Trophoblast cell (in vitro differentiated cells and primary cell): ENCODE measurements at regions not wholly inside any gene's neighbourhood (a gene's known extent, or its start where the extent isn't known, plus 50 kb on each side); places are given as distances from the start of the nearest gene placed in this dataset.

ENCODE experiments used
- DNase-seq, 2 donors: peaks; one replicate each; pipeline ENCODE4 v3.0.0-alpha.2; 2016
- H2AFZ ChIP-seq: 2 replicates; pipeline ENCODE4 v1.6.1; 2013; ENCODE audit warnings: low read length, moderate library complexity, mild to moderate bottlenecking; ENCODE audit not compliant: insufficient read depth, poor library complexity
- H2AK5ac ChIP-seq: 2 replicates; pipeline ENCODE4 v1.6.1; 2013; ENCODE audit warnings: mild to moderate bottlenecking, low read length
- H2BK120ac ChIP-seq: 2 replicates; pipeline ENCODE4 v1.6.1; 2013; ENCODE audit warnings: low read length, mild to moderate bottlenecking, moderate library complexity; ENCODE audit not compliant: insufficient read depth, poor library complexity
- H2BK12ac ChIP-seq: 2 replicates; pipeline ENCODE4 v1.6.1; 2013; ENCODE audit warnings: mild to moderate bottlenecking, low read length, moderate library complexity
- H2BK5ac ChIP-seq: 2 replicates; pipeline ENCODE4 v1.6.1; 2013; ENCODE audit warnings: low read length, low read depth, moderate library complexity, mild to moderate bottlenecking; ENCODE audit not compliant: poor library complexity
- H3K14ac ChIP-seq: 2 replicates; pipeline ENCODE4 v1.6.1; 2013; ENCODE audit warnings: mild to moderate bottlenecking, low read length
- H3K18ac ChIP-seq: 2 replicates; pipeline ENCODE4 v1.6.1; 2013; ENCODE audit warnings: mild to moderate bottlenecking, low read length
- H3K23ac ChIP-seq: 2 replicates; pipeline ENCODE4 v1.6.1; 2013; ENCODE audit warnings: low read length
- H3K27ac ChIP-seq: 2 replicates; pipeline ENCODE4 v1.5.1; 2013; ENCODE audit warnings: low read depth, mild to moderate bottlenecking, inconsistent platforms, low read length, moderate library complexity
- H3K27me3 ChIP-seq: 2 replicates; pipeline ENCODE4 v1.6.1; 2013; ENCODE audit warnings: inconsistent platforms, mild to moderate bottlenecking, low read length, moderate library complexity; ENCODE audit not compliant: insufficient read depth
- H3K36me3 ChIP-seq, 2 experiments: 1 replicate in 1 of 2; 2 replicates in 1 of 2; pipeline ENCODE4 v1.6.1; 2013; ENCODE audit warnings: low read length in 2 of 2, mild to moderate bottlenecking in 2 of 2, moderate library complexity in 1 of 2; ENCODE audit not compliant: insufficient read depth in 2 of 2, control insufficient read depth in 1 of 2
- H3K4ac ChIP-seq: 2 replicates; pipeline ENCODE4 v1.6.1; 2013; ENCODE audit warnings: low read depth, mild to moderate bottlenecking, low read length, moderate library complexity
- H3K4me1 ChIP-seq, 2 experiments: 1 replicate in 1 of 2; 2 replicates in 1 of 2; pipeline ENCODE4 v1.6.1; 2013; ENCODE audit warnings: low read length in 2 of 2, mild to moderate bottlenecking in 2 of 2, moderate library complexity in 1 of 2; ENCODE audit not compliant: insufficient read depth in 2 of 2, control insufficient read depth in 1 of 2
- H3K4me2 ChIP-seq: 2 replicates; pipeline ENCODE4 v1.6.1; 2013; ENCODE audit warnings: inconsistent platforms, mild to moderate bottlenecking, low read length, moderate library complexity
- H3K4me3 ChIP-seq: 2 replicates; pipeline ENCODE4 v1.5.1; 2013; ENCODE audit warnings: mild to moderate bottlenecking, low read depth, low read length, inconsistent platforms
- H3K79me1 ChIP-seq: one replicate; pipeline ENCODE4 v1.6.1; 2013; ENCODE audit warnings: low read length
- H3K79me2 ChIP-seq: 2 replicates; pipeline ENCODE4 v1.6.1; 2013; ENCODE audit warnings: low read length, mild to moderate bottlenecking; ENCODE audit not compliant: control insufficient read depth, insufficient read depth, poor library complexity
- H3K9ac ChIP-seq: 2 replicates; pipeline ENCODE4 v1.6.1; 2013; ENCODE audit warnings: mild to moderate bottlenecking, low read length
- H3K9me3 ChIP-seq: 2 replicates; pipeline ENCODE4 v1.6.1; 2013; ENCODE audit warnings: low read depth, mild to moderate bottlenecking, control low read depth, inconsistent platforms, low read length; ENCODE audit not compliant: insufficient read depth
- H4K12ac ChIP-seq: 2 replicates; pipeline ENCODE4 v1.6.1; 2013; ENCODE audit warnings: low read depth, mild to moderate bottlenecking, low read length, moderate library complexity
- H4K8ac ChIP-seq: 2 replicates; pipeline ENCODE4 v1.6.1; 2013; ENCODE audit warnings: low read depth, mild to moderate bottlenecking, low read length, moderate library complexity
- H4K91ac ChIP-seq: one replicate; pipeline ENCODE4 v1.6.1; 2013; ENCODE audit warnings: low read depth, mild to moderate bottlenecking, low read length, moderate library complexity
- WGBS: extraction: QIAGEN DNeasy Blood & Tissue Kit; methylation state at CpG from one replicate; pipeline ENCODE4 v1.1.7; 2013; ENCODE audit warnings: missing lambda C conversion rate; ENCODE audit not compliant: insufficient read length, insufficient coverage; ENCODE audit errors: extremely low coverage; 5-methylcytosine and 5-hydroxymethylcytosine counted together

DNA sequence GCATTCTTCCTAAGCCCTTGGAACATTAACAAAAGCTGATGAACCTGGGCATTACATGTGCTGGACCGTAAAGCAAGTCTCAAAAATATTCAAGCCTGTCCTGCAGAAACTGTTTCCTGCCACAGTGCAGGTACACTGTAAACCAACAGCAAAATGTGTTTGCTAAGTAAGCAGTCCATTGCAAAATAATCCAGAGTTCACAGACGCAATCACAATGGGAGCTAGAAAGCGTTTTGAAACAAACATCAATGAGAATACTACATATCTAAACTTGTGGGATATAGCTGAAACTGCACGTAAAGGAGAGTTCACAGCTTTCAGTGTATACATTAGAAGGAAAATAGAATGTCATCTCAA is 61.6 kb downstream of the RGS12 start:
- Histone ChIP-seq H4K91ac (no peak overlapping the region), H3K18ac (no peak overlapping the region), H3K4ac (no peak overlapping the region), H2BK120ac (no peak overlapping the region), H4K8ac (no peak overlapping the region), H2BK12ac (no peak overlapping the region), H3K79me2 (no peaks in the 10 kb centered on the region), H3K27me3 (no peaks in the 10 kb centered on the region), H3K27ac (no peak overlapping the region), H3K23ac (no peak overlapping the region), H3K4me2 (no peak overlapping the region), H3K4me1 (no peaks in the 10 kb centered on the region), H3K14ac (no peak overlapping the region), H4K12ac (no peak overlapping the region), H3K9ac (no peak overlapping the region), H2BK5ac (no peak overlapping the region), H2AK5ac (no peak overlapping the region), H2AFZ (no peak overlapping the region), H3K4me3 (no peak overlapping the region), H3K36me3 (no peaks in the 10 kb centered on the region), H3K9me3 (no peaks in the 10 kb centered on the region), H3K79me1 (no peaks in the 10 kb centered on the region)
- WGBS, result no CpG with 5 or more reads among the region's 4 CpGs
- DNase-seq, result no peak

DNA sequence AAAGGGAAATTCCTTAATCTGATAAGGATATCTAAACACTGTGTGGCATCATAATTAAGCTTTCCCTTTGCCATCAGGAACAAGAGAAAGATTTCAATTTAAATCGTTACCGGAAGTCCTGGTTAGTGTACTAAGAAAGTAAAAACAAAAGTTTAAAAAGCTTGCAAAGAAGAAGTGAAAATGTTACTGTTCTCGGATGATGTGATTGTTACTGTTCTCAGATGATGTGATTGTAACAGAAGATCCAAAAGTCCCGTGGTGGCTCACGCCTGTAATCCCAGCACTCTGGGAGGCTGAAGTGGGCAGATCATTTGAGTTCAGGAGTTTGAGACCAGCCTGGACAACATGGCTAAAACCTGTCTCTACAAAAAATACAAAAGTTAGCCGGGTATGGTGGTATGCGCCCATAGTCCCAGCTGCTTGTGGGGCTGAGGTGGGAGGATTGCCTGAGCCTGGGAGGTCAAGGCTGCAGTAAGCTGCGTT is 62.5 kb downstream of the RGS12 start:
- no peak overlapping the region for H2AK5ac ChIP-seq
- no peaks in the 10 kb centered on the region for H3K79me2 ChIP-seq
- no peak overlapping the region for H2BK12ac ChIP-seq
- no peak overlapping the region for H3K4ac ChIP-seq
- WGBS, result no CpG with 5 or more reads among the region's 8 CpGs
- no peaks in the 10 kb centered on the region for H3K9me3 ChIP-seq
- H2AFZ ChIP-seq, result no peak overlapping the region
- H3K27me3 ChIP-seq, result no peaks in the 10 kb centered on the region
- no peak overlapping the region for H4K91ac ChIP-seq
- no peak overlapping the region for H4K12ac ChIP-seq
- no peak overlapping the region for H2BK5ac ChIP-seq
- H3K79me1 ChIP-seq, result no peaks in the 10 kb centered on the region
- no peak overlapping the region for H3K23ac ChIP-seq
- no peak for DNase-seq
- no peak overlapping the region for H3K9ac ChIP-seq
- no peak overlapping the region for H3K4me2 ChIP-seq
- no peak overlapping the region for H3K14ac ChIP-seq
- H2BK120ac ChIP-seq, result no peak overlapping the region
- no peak overlapping the region for H3K27ac ChIP-seq
- H3K36me3 ChIP-seq, result no peaks in the 10 kb centered on the region
- H4K8ac ChIP-seq, result no peak overlapping the region
- H3K18ac ChIP-seq, result no peak overlapping the region
- no peaks in the 10 kb centered on the region for H3K4me1 ChIP-seq
- no peak overlapping the region for H3K4me3 ChIP-seq

DNA sequence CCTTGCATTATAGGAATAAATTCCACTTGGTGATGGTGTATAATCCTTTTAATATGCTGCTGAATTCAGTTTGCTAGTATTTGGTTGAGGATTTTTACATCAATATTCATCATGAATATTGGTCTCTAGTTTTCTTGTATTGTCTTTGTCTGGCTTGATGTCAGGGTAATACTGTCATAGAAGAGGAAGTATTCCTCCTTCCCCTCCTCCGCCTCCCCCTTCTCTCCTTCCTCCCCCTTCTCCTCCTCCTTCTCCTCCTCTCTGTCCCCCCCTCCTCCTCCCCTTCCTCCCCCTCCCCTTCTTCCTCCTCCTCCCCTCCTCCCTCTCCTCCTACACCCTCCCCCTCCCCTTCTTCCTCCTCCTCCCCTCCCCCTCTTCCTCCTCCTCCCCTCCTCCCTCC is 65.8 kb downstream of the RGS12 start:
- Histone ChIP-seq H3K4me2 (no peak overlapping the region), H4K12ac (no peak overlapping the region), H3K27me3 (no peaks in the 10 kb centered on the region), H3K27ac (no peak overlapping the region), H2AFZ (no peak overlapping the region), H3K79me2 (no peaks in the 10 kb centered on the region), H3K14ac (no peak overlapping the region), H2BK5ac (no peak overlapping the region), H2BK120ac (no peak overlapping the region), H3K18ac (no peak overlapping the region), H3K23ac (no peak overlapping the region), H2BK12ac (no peak overlapping the region), H2AK5ac (no peak overlapping the region), H3K4ac (no peak overlapping the region), H4K91ac (no peak overlapping the region), H3K4me1 (no peaks in the 10 kb centered on the region), H3K9me3 (peaks cover 6% of the 10 kb centered on the region), H3K4me3 (no peak overlapping the region), H3K36me3 (no peaks in the 10 kb centered on the region), H3K9ac (no peak overlapping the region), H3K79me1 (no peaks in the 10 kb centered on the region), H4K8ac (no peak overlapping the region)
- no peak for DNase-seq
- WGBS, result no CpG with 5 or more reads among the region's 1 CpG

DNA sequence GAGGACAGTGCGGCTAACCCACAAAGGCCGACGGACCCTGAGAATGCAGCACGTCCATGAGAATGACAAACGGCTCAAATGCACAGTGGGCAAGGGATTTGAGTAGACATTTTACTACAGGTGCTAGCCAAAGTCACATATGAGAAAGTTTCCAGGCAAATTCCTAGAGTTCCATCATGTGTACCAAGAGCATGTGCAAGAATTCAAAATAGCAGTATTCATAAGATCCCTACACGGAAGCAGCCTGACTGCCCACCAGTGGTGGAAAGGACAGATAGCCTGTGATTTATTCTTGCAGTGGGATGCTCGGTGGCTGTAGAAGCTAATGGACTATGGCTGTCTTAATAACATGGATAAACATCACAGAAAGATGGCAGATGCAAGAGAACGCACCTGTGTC is 68.0 kb downstream of the RGS12 start:
- Histone ChIP-seq H4K12ac (no peak overlapping the region), H3K14ac (no peak overlapping the region), H2AK5ac (no peak overlapping the region), H3K36me3 (no peaks in the 10 kb centered on the region), H2BK120ac (no peak overlapping the region), H2AFZ (no peak overlapping the region), H3K4me3 (no peak overlapping the region), H4K91ac (no peak overlapping the region), H3K9me3 (peaks cover 6% of the 10 kb centered on the region), H2BK12ac (no peak overlapping the region), H4K8ac (no peak overlapping the region), H3K27me3 (no peaks in the 10 kb centered on the region), H3K18ac (no peak overlapping the region), H3K9ac (no peak overlapping the region), H3K4ac (no peak overlapping the region), H3K79me1 (no peaks in the 10 kb centered on the region), H3K4me1 (no peaks in the 10 kb centered on the region), H3K79me2 (no peaks in the 10 kb centered on the region), H2BK5ac (no peak overlapping the region), H3K4me2 (no peak overlapping the region), H3K23ac (no peak overlapping the region), H3K27ac (no peak overlapping the region)
- DNase-seq, result peak in 1 of 2 donors; percentile 21
- no CpG with 5 or more reads among the region's 8 CpGs for WGBS
